Body of pancreas (tissue), 4 donors: ENCODE measurements at regions not wholly inside any gene's neighbourhood (a gene's known extent, or its start where the extent isn't known, plus 50 kb on each side); places are given as distances from the start of the nearest gene placed in this dataset.
A peak's percentile ranks its signal among the peaks of the same experiment; 100 is the strongest.

Experiments used
- ATAC-seq: fragments of 150-250 bp; one replicate; pipeline ENCODE4 v1.9.1; 2016
- DNase-seq, 4 donors: peaks; one replicate each; pipeline ENCODE4 v3.0.0-alpha.2; 2019
- H3K27ac ChIP-seq, 4 donors: fragments of 200-600 bp; sonication (generic); 1 replicate in 3 of 4; 2 replicates in 1 of 4; pipeline versions ENCODE4 v1.5.1 to v1.6.1; 2016 to 2019; ENCODE audit warnings: mild to moderate bottlenecking in 1 of 4, mixed read lengths in 1 of 4, moderate library complexity in 1 of 4
- H3K27me3 ChIP-seq, 2 donors: fragments of 200-600 bp; sonication (generic); one replicate each; pipeline ENCODE4 v1.6.0; 2016; ENCODE audit warnings: mild to moderate bottlenecking in 1 of 2
- H3K36me3 ChIP-seq, 2 donors: fragments of 200-600 bp; sonication (generic); replicated peaks in 1 of 2; 2 replicates each; pipeline ENCODE4 v1.5.1; 2016; ENCODE audit warnings: low read depth in 2 of 2; ENCODE audit not compliant: insufficient read depth in 1 of 2
- H3K4me1 ChIP-seq: fragments of 200-600 bp; sonication (generic); one replicate; pipeline ENCODE4 v1.6.0; 2016
- H3K4me3 ChIP-seq, 2 donors: fragments of 200-600 bp; sonication (generic); 1 replicate in 1 of 2; 2 replicates in 1 of 2; pipeline ENCODE4 v1.5.1; 2016 to 2019
- H3K9me3 ChIP-seq, 3 donors: fragments of 200-600 bp; sonication (generic); 1 replicate in 2 of 3; 2 replicates in 1 of 3; pipeline ENCODE4 v1.5.1; 2016
- POLR2A ChIP-seq, 3 donors: fragments of 450-650 bp; IDR thresholded peaks; one replicate each; pipeline ENCODE4 v1.6.1; 2016; ENCODE audit warnings: antibody characterized with exemption in 3 of 3, mild to moderate bottlenecking in 2 of 3
- WGBS, 2 donors: methylation state at CpG; one replicate each; pipeline ENCODE4 v1.1.5; 2017; 5-methylcytosine and 5-hydroxymethylcytosine counted together
- intact Hi-C: fragments of 100-400 bp; cut with DNase I; formaldehyde crosslinking; loops from one replicate; pipeline ENCODE4 v1.15.1; 2023
- TF ChIP-seq, protein P1 (sequence below), 7 experiments: fragments of 450-650 bp in 4 of 7; fragments of 200-600 bp in 3 of 7; sonication (generic) in 3 of 7; IDR thresholded peaks; one replicate each; pipeline ENCODE4 v1.5.1; 2016 to 2019; ENCODE audit warnings: antibody characterized with exemption in 7 of 7

DNA sequence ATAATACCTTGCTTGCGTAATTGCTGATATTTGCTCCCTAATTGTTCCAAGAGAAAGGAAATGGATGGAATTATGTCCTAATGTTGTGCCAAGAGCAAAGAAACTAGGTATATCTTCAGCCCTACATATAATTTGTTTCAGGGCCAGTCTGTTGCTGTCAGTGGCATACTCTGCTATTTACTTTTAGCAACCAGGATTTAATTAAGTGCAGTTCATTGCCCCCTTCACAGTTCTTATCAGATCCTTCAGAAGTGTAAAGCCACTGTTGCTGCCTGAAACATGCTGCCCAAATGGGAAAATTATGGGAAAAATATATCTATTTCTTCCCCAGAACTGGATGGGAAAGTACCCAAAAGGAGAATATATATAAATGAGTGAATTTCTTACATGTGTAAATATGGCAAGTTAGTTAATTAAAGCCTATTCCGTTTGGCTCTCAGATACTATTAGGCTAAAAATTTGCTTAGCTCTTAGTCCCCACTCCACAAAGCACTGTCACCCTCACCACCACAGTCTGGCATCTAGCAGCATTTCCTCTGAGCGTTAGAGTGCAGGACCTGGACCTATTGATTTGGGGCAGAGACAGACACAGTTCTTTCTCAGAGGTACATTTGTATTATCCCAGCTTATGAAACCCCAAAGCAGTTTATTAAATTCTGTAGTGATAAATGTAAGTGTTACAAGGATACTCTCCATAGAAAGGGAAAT is 72.8 kb upstream of the DTNA start:
- Histone ChIP-seq H3K27ac (no peak overlapping the region), H3K9me3 (no peaks in the 10 kb centered on the region), H3K4me1 (no peaks in the 10 kb centered on the region), H3K36me3 (no peaks in the 10 kb centered on the region), H3K4me3 (no peak overlapping the region), H3K27me3 (no peaks in the 10 kb centered on the region)
- TF ChIP-seq, protein P1, sequence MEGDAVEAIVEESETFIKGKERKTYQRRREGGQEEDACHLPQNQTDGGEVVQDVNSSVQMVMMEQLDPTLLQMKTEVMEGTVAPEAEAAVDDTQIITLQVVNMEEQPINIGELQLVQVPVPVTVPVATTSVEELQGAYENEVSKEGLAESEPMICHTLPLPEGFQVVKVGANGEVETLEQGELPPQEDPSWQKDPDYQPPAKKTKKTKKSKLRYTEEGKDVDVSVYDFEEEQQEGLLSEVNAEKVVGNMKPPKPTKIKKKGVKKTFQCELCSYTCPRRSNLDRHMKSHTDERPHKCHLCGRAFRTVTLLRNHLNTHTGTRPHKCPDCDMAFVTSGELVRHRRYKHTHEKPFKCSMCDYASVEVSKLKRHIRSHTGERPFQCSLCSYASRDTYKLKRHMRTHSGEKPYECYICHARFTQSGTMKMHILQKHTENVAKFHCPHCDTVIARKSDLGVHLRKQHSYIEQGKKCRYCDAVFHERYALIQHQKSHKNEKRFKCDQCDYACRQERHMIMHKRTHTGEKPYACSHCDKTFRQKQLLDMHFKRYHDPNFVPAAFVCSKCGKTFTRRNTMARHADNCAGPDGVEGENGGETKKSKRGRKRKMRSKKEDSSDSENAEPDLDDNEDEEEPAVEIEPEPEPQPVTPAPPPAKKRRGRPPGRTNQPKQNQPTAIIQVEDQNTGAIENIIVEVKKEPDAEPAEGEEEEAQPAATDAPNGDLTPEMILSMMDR (IDR thresholded peaks at IDR 0.05): no peak
- TF ChIP-seq POLR2A (IDR thresholded peaks at IDR 0.05): no peak
- 62 to 64% methylated on average over 3 of the region's 3 CpGs for WGBS, 2 donors
- no peak for DNase-seq
- no peak for ATAC-seq
- intact Hi-C loops: no loop called here

DNA sequence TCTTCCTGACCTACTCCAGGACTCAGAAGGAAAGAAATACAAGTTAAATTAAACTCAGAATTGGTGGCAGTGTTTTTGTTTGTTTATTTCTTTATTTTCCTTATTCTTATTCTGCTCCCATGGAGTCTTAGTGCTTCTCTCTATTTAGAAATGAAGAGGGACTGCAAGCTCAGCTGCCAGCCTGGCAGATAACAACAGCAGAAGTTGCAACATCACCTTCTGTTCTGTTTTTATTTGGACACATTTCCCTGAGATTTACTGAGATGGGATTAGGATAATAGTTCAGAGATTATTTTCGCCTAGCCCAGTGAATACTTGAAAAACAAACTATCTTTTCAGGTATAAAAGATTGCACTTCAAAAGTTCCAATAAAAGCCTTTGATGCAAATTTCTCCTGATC is 70.4 kb upstream of the DTNA start:
- intact Hi-C loops: loop anchor here (10.0 kb wide), 1 partner anchor 145 kb away; no protein-coding TSS in a partner anchor
- ATAC-seq (no peak), DNase-seq (no peak)
- TF ChIP-seq, protein P1 (IDR thresholded peaks at IDR 0.05): no peak
- TF ChIP-seq POLR2A (IDR thresholded peaks at IDR 0.05): no peak
- Histone ChIP-seq H3K36me3 (no peaks in the 10 kb centered on the region), H3K4me3 (no peak overlapping the region), H3K27me3 (no peaks in the 10 kb centered on the region), H3K9me3 (no peaks in the 10 kb centered on the region), H3K27ac (no peak overlapping the region), H3K4me1 (no peaks in the 10 kb centered on the region)
- WGBS, 2 donors: 52 to 60% methylated on average over 1 of the region's 1 CpG

DNA sequence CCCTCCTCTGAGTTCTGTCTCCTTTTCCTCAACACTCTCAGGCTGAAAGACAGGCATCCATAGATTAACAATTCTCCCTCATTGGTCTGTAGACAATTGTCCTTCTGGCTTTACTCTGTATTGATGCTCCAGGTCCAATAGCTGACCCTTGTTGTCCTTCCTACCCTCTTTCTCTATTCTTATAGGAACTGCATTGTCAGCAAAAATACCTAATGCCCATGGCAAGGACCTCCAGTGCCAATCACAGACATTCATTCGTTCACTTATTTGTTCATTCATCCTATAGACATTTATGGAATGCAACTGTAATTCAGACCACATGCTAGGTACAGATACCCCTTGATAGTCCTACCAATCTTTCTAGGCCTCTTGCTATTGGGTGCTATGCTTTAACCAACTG is 69.8 kb upstream of the DTNA start:
- no peak for DNase-seq
- Histone ChIP-seq H3K4me1 (no peaks in the 10 kb centered on the region), H3K27me3 (no peaks in the 10 kb centered on the region), H3K9me3 (no peaks in the 10 kb centered on the region), H3K27ac (no peak overlapping the region), H3K36me3 (no peaks in the 10 kb centered on the region), H3K4me3 (no peak overlapping the region)
- WGBS, 2 donors: 47 to 75% methylated on average over 1 of the region's 1 CpG
- TF ChIP-seq, protein P1 (IDR thresholded peaks at IDR 0.05): no peak
- TF ChIP-seq POLR2A (IDR thresholded peaks at IDR 0.05): no peak
- ATAC-seq: no peak
- intact Hi-C loops: loop anchor here (10.0 kb wide), 1 partner anchor 145 kb away; no protein-coding TSS in a partner anchor

DNA sequence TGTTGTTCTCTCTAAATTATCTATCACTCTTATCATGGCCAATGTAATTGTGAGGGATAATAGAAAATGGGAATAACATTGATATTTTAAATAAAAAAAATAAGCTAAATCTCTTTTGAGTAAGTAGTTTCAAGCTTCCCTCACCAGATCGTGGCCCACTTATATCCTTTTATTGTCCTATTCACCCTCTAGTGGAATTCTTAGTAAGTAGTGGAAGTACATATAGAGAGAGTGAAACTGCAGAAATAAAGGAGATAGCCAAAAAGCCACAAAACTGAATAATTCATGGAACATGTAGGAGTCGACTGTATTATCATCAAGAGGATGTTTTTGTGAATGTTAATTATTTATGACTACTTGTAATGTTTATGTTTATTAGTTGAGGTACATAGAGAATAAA is 66.1 kb upstream of the DTNA start:
- TF ChIP-seq, protein P1 (IDR thresholded peaks at IDR 0.05): peak in 3 of 7 experiments; percentile 5 to 22 (median 13)
- TF ChIP-seq POLR2A (IDR thresholded peaks at IDR 0.05): no peak
- no peaks in the 10 kb centered on the region for H3K9me3 ChIP-seq
- intact Hi-C loops: loop anchor here (10.0 kb wide), 1 partner anchor 141 kb away; no protein-coding TSS in a partner anchor
- H3K4me3 ChIP-seq: no peak overlapping the region
- DNase-seq: no peak
- WGBS, 2 donors: 51 to 58% methylated on average over 2 of the region's 2 CpGs
- H3K27ac ChIP-seq: no peak overlapping the region
- no peak for ATAC-seq
- peaks cover 13% of the 10 kb centered on the region for H3K4me1 ChIP-seq
- no peaks in the 10 kb centered on the region for H3K27me3 ChIP-seq
- H3K36me3 ChIP-seq: no peaks in the 10 kb centered on the region

DNA sequence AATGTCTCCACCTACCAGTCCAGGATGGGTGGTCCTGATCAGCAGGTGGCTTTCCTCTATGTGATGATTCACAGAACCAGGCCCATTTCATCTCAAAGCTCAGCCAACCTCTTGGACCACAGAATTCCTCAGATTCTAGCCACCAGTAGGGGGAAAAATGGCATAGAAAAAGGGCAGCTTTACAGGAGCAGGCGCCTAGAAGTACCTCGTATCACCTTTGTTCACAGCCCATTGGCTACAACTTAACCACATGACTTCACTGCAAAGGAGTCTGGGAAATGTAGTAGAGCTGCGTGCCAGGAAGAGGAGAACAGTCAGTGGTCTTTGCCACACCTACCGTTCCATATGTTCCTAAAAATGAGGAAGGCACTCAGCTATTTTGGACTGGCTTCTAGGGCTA is 62.8 kb upstream of the DTNA start:
- intact Hi-C loops: loop anchor here (10.0 kb wide), 1 partner anchor 138 kb away; no protein-coding TSS in a partner anchor
- H3K36me3 ChIP-seq: no peaks in the 10 kb centered on the region
- H3K4me3 ChIP-seq: no peak overlapping the region
- no peak for ATAC-seq
- no peak for DNase-seq
- WGBS, 2 donors: 79 to 83% methylated on average over 4 of the region's 4 CpGs
- TF ChIP-seq, protein P1 (IDR thresholded peaks at IDR 0.05): no peak
- TF ChIP-seq POLR2A (IDR thresholded peaks at IDR 0.05): no peak
- no peak overlapping the region for H3K27ac ChIP-seq
- H3K27me3 ChIP-seq: no peaks in the 10 kb centered on the region
- peaks cover 28% of the 10 kb centered on the region for H3K4me1 ChIP-seq
- no peaks in the 10 kb centered on the region for H3K9me3 ChIP-seq
